GM21515 (cell line): ENCODE measurements at regions not wholly inside any gene's neighbourhood (a gene's known extent, or its start where the extent isn't known, plus 50 kb on each side); places are given as distances from the start of the nearest gene placed in this dataset.
"Not testable (repeated sequence)": the region's sequence is repeated elsewhere in the genome, so short reads cannot be mapped to it uniquely, and the experiment has no call there.

ENCODE experiments used
- ATAC-seq: cut with Tn5 transposase; IDR thresholded peaks from one replicate; pipeline ENCODE4 v1.9.1; 2021; ENCODE audit not compliant: unreplicated experiment

- ATAC-seq = not testable (repeated sequence)
These were observed 357.7 kb downstream of the FAM170A start for GRCh38 chr5:119987077-119987476.

- no peak for ATAC-seq
These were observed 362.3 kb downstream of the FAM170A start for GRCh38 chr5:119991625-119992024.

- ATAC-seq = no peak
These were observed 366.8 kb downstream of the FAM170A start for GRCh38 chr5:119996128-119996527.

- no peak for ATAC-seq
These were observed 378.2 kb downstream of the FAM170A start for GRCh38 chr5:120007598-120007997.

GRCh38 chr5:120012431-120012830 is 383.1 kb downstream of the FAM170A start:
- no peak for ATAC-seq

- no peak for ATAC-seq
These were observed 385.2 kb downstream of the FAM170A start for GRCh38 chr5:120014535-120014934.

- no peak for ATAC-seq
These were observed 387.5 kb downstream of the FAM170A start for GRCh38 chr5:120016717-120017382.

- no peak for ATAC-seq
These were observed 388.2 kb downstream of the FAM170A start for GRCh38 chr5:120017513-120017912.

- no peak for ATAC-seq
These were observed 405.8 kb downstream of the FAM170A start for GRCh38 chr5:120035181-120035580.

- ATAC-seq = no peak
These were observed 406.6 kb downstream of the FAM170A start for GRCh38 chr5:120035815-120036577.

GRCh38 chr5:120037451-120037850 is 408.1 kb downstream of the FAM170A start:
- ATAC-seq = no peak

GRCh38 chr5:120039111-120039510 is 409.8 kb downstream of the FAM170A start:
- ATAC-seq = no peak

- no peak for ATAC-seq
These were observed 414.1 kb downstream of the FAM170A start for GRCh38 chr5:120043431-120043830.

- ATAC-seq = no peak
These were observed 410.9 kb upstream of the PRR16 start for GRCh38 chr5:120052916-120053828.

GRCh38 chr5:120053841-120054240 is 410.3 kb upstream of the PRR16 start:
- no peak for ATAC-seq

GRCh38 chr5:120055858-120056257 is 408.2 kb upstream of the PRR16 start:
- ATAC-seq = no peak

- no peak for ATAC-seq
These were observed 401.6 kb upstream of the PRR16 start for GRCh38 chr5:120062515-120062917.

GRCh38 chr5:120072068-120072761 is 391.9 kb upstream of the PRR16 start:
- ATAC-seq = no peak

- ATAC-seq = no peak
These were observed 390.4 kb upstream of the PRR16 start for GRCh38 chr5:120073722-120074121.

GRCh38 chr5:120080781-120081180 is 383.3 kb upstream of the PRR16 start:
- ATAC-seq = no peak
